Liver (tissue), 7 donors: ENCODE measurements at regions not wholly inside any gene's neighbourhood (a gene's known extent, or its start where the extent isn't known, plus 50 kb on each side); places are given as distances from the start of the nearest gene placed in this dataset.

Source experiments
- DNase-seq: peaks from one replicate; pipeline ENCODE4 v3.0.0-alpha.2; 2017; ENCODE audit warnings: low spot score
- H3K27ac ChIP-seq, 2 donors: one replicate each; pipeline ENCODE4 v1.7.0; 2013; ENCODE audit warnings: inconsistent platforms in 2 of 2, low read length in 2 of 2, control low read depth in 1 of 2, low read depth in 1 of 2, mild to moderate bottlenecking in 1 of 2
- H3K27me3 ChIP-seq, 4 donors: one replicate each; pipeline versions ENCODE4 v1.6.1 to v1.7.0; 2013; ENCODE audit warnings: low read length in 3 of 4, inconsistent platforms in 1 of 4, mild to moderate bottlenecking in 1 of 4, moderate library complexity in 1 of 4; ENCODE audit not compliant: control insufficient read depth in 4 of 4, insufficient read depth in 4 of 4
- H3K36me3 ChIP-seq, 4 donors: one replicate each; pipeline versions ENCODE4 v1.6.1 to v1.7.0; 2013; ENCODE audit warnings: low read length in 3 of 4, mild to moderate bottlenecking in 3 of 4, low read depth in 1 of 4, moderate library complexity in 1 of 4; ENCODE audit not compliant: control insufficient read depth in 4 of 4, insufficient read depth in 3 of 4
- H3K4me1 ChIP-seq, 4 donors: one replicate each; pipeline versions ENCODE4 v1.6.1 to v1.7.0; 2013; ENCODE audit warnings: low read length in 3 of 4, mild to moderate bottlenecking in 3 of 4, moderate library complexity in 1 of 4; ENCODE audit not compliant: control insufficient read depth in 4 of 4, insufficient read depth in 4 of 4
- H3K4me3 ChIP-seq, 3 donors: one replicate each; pipeline versions ENCODE4 v1.6.1 to v1.7.0; 2013; ENCODE audit warnings: low read length in 3 of 3, control low read depth in 1 of 3, low read depth in 1 of 3, mild to moderate bottlenecking in 1 of 3
- H3K9ac ChIP-seq, 2 donors: one replicate each; pipeline ENCODE4 v1.7.0; 2013; ENCODE audit warnings: low read length in 2 of 2, mild to moderate bottlenecking in 2 of 2, moderate library complexity in 2 of 2, control low read depth in 1 of 2, low read depth in 1 of 2
- H3K9me3 ChIP-seq, 4 donors: one replicate each; pipeline versions ENCODE4 v1.6.1 to v1.7.0; 2013; ENCODE audit warnings: low read length in 3 of 4; ENCODE audit not compliant: control insufficient read depth in 4 of 4
- ATF3 ChIP-seq: IDR thresholded peaks from 2 replicates; pipeline ENCODE4 v1.6.1; 2016; ENCODE audit warnings: antibody characterized with exemption
- EGR1 ChIP-seq, 2 donors: IDR thresholded peaks; 2 replicates each; pipeline ENCODE4 v1.6.1; 2016 to 2018; ENCODE audit warnings: antibody characterized with exemption in 2 of 2, low read depth in 2 of 2
- FOXA1 ChIP-seq: IDR thresholded peaks from 2 replicates; pipeline ENCODE4 v1.6.1; 2016; ENCODE audit warnings: antibody characterized with exemption
- FOXA2 ChIP-seq: IDR thresholded peaks from 2 replicates; pipeline ENCODE4 v1.6.1; 2016; ENCODE audit warnings: antibody characterized with exemption
- HNF4A ChIP-seq, 2 donors: conservative IDR thresholded peaks; 2 replicates each; pipeline ENCODE4 v1.6.1; 2016; ENCODE audit warnings: antibody characterized with exemption in 2 of 2, mild to moderate bottlenecking in 2 of 2
- HNF4G ChIP-seq: IDR thresholded peaks from 2 replicates; pipeline ENCODE4 v1.6.1; 2016; ENCODE audit warnings: antibody characterized with exemption
- JUND ChIP-seq, 2 donors: IDR thresholded peaks; 2 replicates each; pipeline ENCODE4 v1.6.1; 2016; ENCODE audit warnings: antibody characterized with exemption in 2 of 2
- NR2F2 ChIP-seq: IDR thresholded peaks from 2 replicates; pipeline ENCODE4 v1.6.1; 2016; ENCODE audit warnings: antibody characterized with exemption
- RAD21 ChIP-seq, 2 donors: IDR thresholded peaks; 2 replicates each; pipeline ENCODE4 v1.6.1; 2016; ENCODE audit warnings: antibody characterized with exemption in 2 of 2, mild to moderate bottlenecking in 2 of 2
- REST ChIP-seq: IDR thresholded peaks from 2 replicates; pipeline ENCODE4 v1.6.1; 2016; ENCODE audit warnings: antibody characterized with exemption, mild to moderate bottlenecking
- RXRA ChIP-seq, 2 donors: IDR thresholded peaks; 2 replicates each; pipeline ENCODE4 v1.6.1; 2017 to 2018; ENCODE audit warnings: antibody characterized with exemption in 2 of 2, mild to moderate bottlenecking in 1 of 2
- SP1 ChIP-seq: IDR thresholded peaks from 2 replicates; pipeline ENCODE4 v1.6.1; 2018; ENCODE audit warnings: antibody characterized with exemption, mild to moderate bottlenecking
- TAF1 ChIP-seq: conservative IDR thresholded peaks from 2 replicates; pipeline ENCODE4 v1.6.1; 2016; ENCODE audit warnings: antibody characterized with exemption, mild to moderate bottlenecking
- YY1 ChIP-seq: IDR thresholded peaks from 2 replicates; pipeline ENCODE4 v1.6.1; 2016; ENCODE audit warnings: antibody characterized with exemption, mild to moderate bottlenecking
- ZBTB33 ChIP-seq: IDR thresholded peaks from 2 replicates; pipeline ENCODE4 v1.6.1; 2016; ENCODE audit warnings: antibody characterized with exemption
- WGBS: extraction: QIAGEN DNeasy Blood & Tissue Kit; methylation state at CpG from one replicate; pipeline ENCODE4 v1.1.7; 2013; 5-methylcytosine and 5-hydroxymethylcytosine counted together
- TF ChIP-seq, protein P1 (sequence below): IDR thresholded peaks from 2 replicates; pipeline ENCODE4 v1.6.1; 2016; ENCODE audit warnings: antibody characterized with exemption
- donor health status: healthy.
- donor health status: healthy.
- donor health status: healthy.
- donor health status: healthy.

- Histone ChIP-seq H3K4me1 (no peaks in the 10 kb centered on the region), H3K27ac (no peak overlapping the region), H3K36me3 (no peaks in the 10 kb centered on the region), H3K9ac (no peak overlapping the region), H3K4me3 (no peak overlapping the region), H3K27me3 (peaks cover 2 to 13% (median 4%) of the 10 kb centered on the region in 4 donors), H3K9me3 (no peaks in the 10 kb centered on the region)
- TF ChIP-seq NR2F2 (no peak), REST (no peak), ATF3 (no peak), HNF4A (conservative IDR thresholded peaks at IDR 0.05) (no peak), HNF4G (no peak), EGR1 (IDR thresholded peaks at IDR 0.05; ENCODE audit: low read depth in 2 of 2) (no peak), FOXA2 (no peak), RAD21 (IDR thresholded peaks at IDR 0.05) (no peak), ZBTB33 (no peak), RXRA (IDR thresholded peaks at IDR 0.05) (no peak), FOXA1 (no peak), JUND (IDR thresholded peaks at IDR 0.05) (no peak)
- TF ChIP-seq, protein P1, sequence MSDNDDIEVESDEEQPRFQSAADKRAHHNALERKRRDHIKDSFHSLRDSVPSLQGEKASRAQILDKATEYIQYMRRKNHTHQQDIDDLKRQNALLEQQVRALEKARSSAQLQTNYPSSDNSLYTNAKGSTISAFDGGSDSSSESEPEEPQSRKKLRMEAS, result no peak
- 70% methylated on average over 23 of the region's 23 CpGs for WGBS
- peak; percentile 21 for DNase-seq
Observed at GRCh38 chr3:127423856-127424765, 136.3 kb upstream of the PRR20G start.

- no peaks in the 10 kb centered on the region for H3K9me3 ChIP-seq
- H3K9ac ChIP-seq, result no peak overlapping the region
- H3K27ac ChIP-seq, result no peak overlapping the region
- no peaks in the 10 kb centered on the region for H3K4me1 ChIP-seq
- WGBS, result 60% methylated on average over 26 of the region's 26 CpGs
- DNase-seq, result no peak
- H3K36me3 ChIP-seq, result no peaks in the 10 kb centered on the region
- TF ChIP-seq HNF4G, result no peak
- TF ChIP-seq JUND (IDR thresholded peaks at IDR 0.05), result no peak
- no peak for TF ChIP-seq TAF1
- no peak for TF ChIP-seq FOXA1
- no peak for TF ChIP-seq ATF3
- TF ChIP-seq EGR1 (IDR thresholded peaks at IDR 0.05; ENCODE audit: low read depth in 2 of 2), result no peak
- no peak for TF ChIP-seq FOXA2
- no peak for TF ChIP-seq REST
- TF ChIP-seq RXRA (IDR thresholded peaks at IDR 0.05), result no peak
- TF ChIP-seq YY1, result no peak
- TF ChIP-seq NR2F2, result no peak
- no peak for TF ChIP-seq ZBTB33
- TF ChIP-seq HNF4A (conservative IDR thresholded peaks at IDR 0.05), result no peak
- TF ChIP-seq SP1, result no peak
- no peak for TF ChIP-seq RAD21 (IDR thresholded peaks at IDR 0.05)
- peaks cover 2 to 14% (median 4%) of the 10 kb centered on the region in 4 donors for H3K27me3 ChIP-seq
- no peak overlapping the region for H3K4me3 ChIP-seq
Observed at GRCh38 chr3:127422663-127423375, 135.0 kb upstream of the PRR20G start.
